Stimulated activated CD4-positive, alpha-beta T cell treated with anti-CD3 and anti-CD28 coated beads, TNF-alpha, amount 100 ng/mL, for 48 hours (primary cell): ENCODE measurements at regions not wholly inside any gene's neighbourhood (a gene's known extent, or its start where the extent isn't known, plus 50 kb on each side); places are given as distances from the start of the nearest gene placed in this dataset.
"Not testable (repeated sequence)": the region's sequence is repeated elsewhere in the genome, so short reads cannot be mapped to it uniquely, and the experiment has no call there.

Experiments used
- DNase-seq, 3 donors: peaks; one replicate each; pipeline ENCODE4 v3.0.0-alpha.2; 2020; ENCODE audit warnings: low read depth in 3 of 3

GRCh38 chr2:89294335-89294734 lies 602.9 kb downstream of the RPIA start:
- DNase-seq, result not testable (repeated sequence)

- not testable (repeated sequence) for DNase-seq
These were observed 605.4 kb downstream of the RPIA start for GRCh38 chr2:89296820-89297398.

- not testable (repeated sequence) for DNase-seq
These were observed 607.7 kb downstream of the RPIA start for GRCh38 chr2:89299196-89299595.

- not testable (repeated sequence) for DNase-seq
These were observed 614.1 kb downstream of the RPIA start for GRCh38 chr2:89305623-89306022.

- DNase-seq, result not testable (repeated sequence)
These were observed 615.6 kb downstream of the RPIA start for GRCh38 chr2:89306869-89307637.

GRCh38 chr2:89318990-89319389 lies 627.5 kb downstream of the RPIA start:
- DNase-seq, result not testable (repeated sequence)

- not testable (repeated sequence) for DNase-seq
These were observed 634.4 kb downstream of the RPIA start for GRCh38 chr2:89325894-89326293.

- not testable (repeated sequence) for DNase-seq
These were observed 635.0 kb downstream of the RPIA start for GRCh38 chr2:89326455-89326854.

- not testable (repeated sequence) for DNase-seq
These were observed 637.3 kb downstream of the RPIA start for GRCh38 chr2:89328790-89329189.
